KOPT-K1 (cell line): ENCODE measurements at regions not wholly inside any gene's neighbourhood (a gene's known extent, or its start where the extent isn't known, plus 50 kb on each side); places are given as distances from the start of the nearest gene placed in this dataset.

Experiments
- H3K27ac ChIP-seq: fragments of 200-600 bp; sonication (generic); 2 replicates; pipeline ENCODE4 v1.5.1; 2016; ENCODE audit warnings: antibody characterized with exemption, mild to moderate bottlenecking, low read depth, low read length; ENCODE audit not compliant: poor library complexity, severe bottlenecking
- H3K36me3 ChIP-seq: fragments of 200-600 bp; sonication (generic); 2 replicates; pipeline ENCODE4 v1.5.1; 2017; ENCODE audit warnings: antibody characterized with exemption, mild to moderate bottlenecking, low read length, moderate library complexity; ENCODE audit not compliant: insufficient read depth
- H3K9me3 ChIP-seq: fragments of 200-600 bp; sonication (generic); 2 replicates; pipeline ENCODE4 v1.5.1; 2017; ENCODE audit warnings: antibody characterized with exemption, low read length, mild to moderate bottlenecking; ENCODE audit not compliant: insufficient read depth, poor library complexity, severe bottlenecking

DNA sequence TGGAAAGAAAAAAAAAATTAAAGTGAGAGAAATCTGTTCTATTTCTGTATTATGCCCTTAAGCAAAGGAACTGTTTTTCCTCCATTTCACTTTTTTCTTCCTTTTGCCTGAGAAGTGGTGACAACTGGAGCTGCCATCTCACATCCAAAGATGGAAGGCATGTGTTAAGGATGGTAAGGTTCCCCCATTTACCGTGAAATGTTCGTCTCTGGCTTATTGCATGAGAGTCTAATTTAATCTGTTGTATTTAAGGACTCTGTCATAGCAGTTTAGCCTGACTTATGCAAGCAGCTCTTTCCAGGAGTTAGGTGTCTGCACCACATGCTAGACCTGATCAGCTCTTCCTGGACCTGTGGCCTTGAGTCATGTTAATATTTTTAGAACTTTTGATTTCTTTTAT, 389.5 kb upstream of the MAP3K7 start:
- Histone ChIP-seq H3K27ac (no peak overlapping the region), H3K9me3 (no peaks in the 10 kb centered on the region), H3K36me3 (no peaks in the 10 kb centered on the region)

DNA sequence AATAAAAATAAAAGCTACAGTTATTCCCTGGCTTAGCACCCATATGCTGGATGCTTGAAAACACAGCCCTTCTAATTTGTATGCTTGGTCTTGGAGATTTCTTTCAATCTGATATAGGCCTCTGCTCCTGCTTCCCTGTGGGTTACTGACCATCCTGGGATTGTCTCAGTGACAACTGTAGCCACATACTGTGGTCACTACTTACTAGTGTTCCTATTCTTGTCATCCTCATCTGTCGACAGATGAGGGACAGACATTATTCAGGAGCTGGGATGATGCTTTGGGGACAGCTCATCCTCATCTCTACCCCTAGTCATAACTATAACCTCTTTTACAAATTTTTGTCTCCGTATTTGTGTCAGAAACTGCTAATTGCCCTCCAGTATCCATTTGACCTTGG, 388.9 kb upstream of the MAP3K7 start:
- Histone ChIP-seq H3K9me3 (no peaks in the 10 kb centered on the region), H3K36me3 (no peaks in the 10 kb centered on the region), H3K27ac (no peak overlapping the region)

DNA sequence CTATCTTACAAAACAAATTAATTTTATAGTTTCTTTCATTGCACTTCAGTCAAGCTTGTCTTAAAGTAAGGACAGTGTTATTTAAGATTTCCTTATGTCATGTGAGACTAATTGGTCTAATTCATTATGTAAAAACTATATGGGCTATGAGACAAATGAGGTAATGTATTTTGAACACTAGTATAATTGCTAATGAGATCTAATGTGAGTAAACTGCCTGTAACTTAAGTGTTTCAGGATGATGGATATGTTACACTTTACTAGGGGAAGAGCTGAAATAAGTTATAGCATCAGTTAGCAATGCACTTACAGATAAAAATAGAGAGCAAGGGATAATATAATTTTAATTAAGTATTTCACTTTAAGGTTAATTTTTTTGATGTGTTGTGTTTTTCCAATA, 386.3 kb upstream of the MAP3K7 start:
- no peaks in the 10 kb centered on the region for H3K9me3 ChIP-seq
- H3K27ac ChIP-seq: no peak overlapping the region
- H3K36me3 ChIP-seq: no peaks in the 10 kb centered on the region

DNA sequence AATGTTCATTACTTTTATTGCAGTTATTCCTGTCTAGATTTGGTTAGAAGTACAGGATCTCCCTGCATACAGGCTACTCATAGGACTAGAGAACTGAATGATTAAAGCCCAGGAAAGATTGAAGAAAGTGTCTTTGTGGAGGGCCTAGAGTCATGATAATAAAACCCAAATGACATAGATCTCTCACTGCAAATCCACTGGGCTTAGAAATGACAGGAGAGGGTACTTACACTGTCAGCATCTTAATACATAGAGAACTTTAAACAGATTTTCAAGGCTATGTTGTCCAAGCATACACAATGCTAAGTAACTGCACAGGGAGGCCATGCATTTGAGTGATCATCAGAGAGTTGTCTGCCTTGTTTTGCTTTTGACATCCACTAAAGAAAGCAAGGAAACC, 383.8 kb upstream of the MAP3K7 start:
- no peak overlapping the region for H3K27ac ChIP-seq
- no peaks in the 10 kb centered on the region for H3K36me3 ChIP-seq
- H3K9me3 ChIP-seq: no peaks in the 10 kb centered on the region

DNA sequence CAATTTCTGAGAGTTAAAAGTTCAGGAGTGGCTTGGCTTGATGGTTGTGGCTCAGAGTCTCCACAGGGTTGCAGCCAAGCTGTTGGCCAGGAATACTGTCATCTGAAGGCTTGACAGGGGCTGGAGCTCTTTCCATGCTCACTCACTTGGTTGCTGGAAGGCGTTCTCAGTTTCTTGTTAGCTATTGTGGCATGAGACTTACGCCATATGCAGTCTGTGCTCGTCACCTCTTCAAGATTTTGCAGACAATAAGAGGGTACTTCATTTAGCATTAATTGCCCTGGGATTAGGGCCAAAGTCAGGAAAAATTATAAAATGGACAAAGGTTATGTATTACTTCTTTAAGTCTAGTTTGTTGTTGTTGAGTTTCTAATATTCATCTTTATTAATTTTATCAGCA, 380.6 kb upstream of the MAP3K7 start:
- Histone ChIP-seq H3K27ac (no peak overlapping the region), H3K36me3 (no peaks in the 10 kb centered on the region), H3K9me3 (no peaks in the 10 kb centered on the region)

DNA sequence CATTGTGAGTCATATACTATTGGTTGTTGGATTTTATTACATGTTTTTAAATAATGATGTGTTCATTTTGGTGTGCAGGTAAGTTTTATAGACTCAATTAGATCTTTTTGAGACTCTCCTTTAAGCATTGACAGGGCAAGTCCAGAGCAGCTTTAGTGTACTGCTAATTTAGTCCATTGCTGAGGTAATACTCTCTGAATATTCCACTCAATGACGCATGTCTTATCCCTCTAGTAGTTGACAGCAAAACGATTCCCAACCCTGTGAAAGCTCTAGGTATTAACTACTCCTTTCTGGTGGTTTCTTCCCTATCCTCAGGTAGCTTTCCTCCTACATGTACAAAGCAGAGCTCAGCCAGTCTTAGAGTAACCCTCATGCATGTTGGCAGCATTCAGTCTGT, 373.5 kb upstream of the MAP3K7 start:
- Histone ChIP-seq H3K27ac (no peak overlapping the region), H3K36me3 (no peaks in the 10 kb centered on the region), H3K9me3 (no peaks in the 10 kb centered on the region)

DNA sequence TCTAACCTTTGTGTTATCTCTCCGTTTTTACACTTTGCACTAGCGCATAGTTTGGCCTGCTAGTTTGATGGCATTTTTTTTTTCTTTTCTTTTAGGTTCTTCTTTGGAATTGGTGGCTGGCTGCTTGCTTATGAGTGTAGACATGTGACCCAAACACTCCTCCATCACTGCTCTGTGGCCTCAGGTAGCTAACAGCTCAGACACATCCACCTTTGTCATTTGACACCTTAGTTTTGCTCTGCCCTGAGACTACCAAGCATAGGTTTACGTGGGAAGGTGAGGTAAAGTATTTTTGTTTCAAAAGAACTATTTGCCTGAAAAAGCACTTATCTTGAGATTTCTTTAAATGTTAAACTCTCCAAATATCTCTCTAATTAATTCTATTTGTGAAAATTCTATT, 368.4 kb upstream of the MAP3K7 start:
- H3K36me3 ChIP-seq: no peaks in the 10 kb centered on the region
- H3K27ac ChIP-seq: no peak overlapping the region
- no peaks in the 10 kb centered on the region for H3K9me3 ChIP-seq

DNA sequence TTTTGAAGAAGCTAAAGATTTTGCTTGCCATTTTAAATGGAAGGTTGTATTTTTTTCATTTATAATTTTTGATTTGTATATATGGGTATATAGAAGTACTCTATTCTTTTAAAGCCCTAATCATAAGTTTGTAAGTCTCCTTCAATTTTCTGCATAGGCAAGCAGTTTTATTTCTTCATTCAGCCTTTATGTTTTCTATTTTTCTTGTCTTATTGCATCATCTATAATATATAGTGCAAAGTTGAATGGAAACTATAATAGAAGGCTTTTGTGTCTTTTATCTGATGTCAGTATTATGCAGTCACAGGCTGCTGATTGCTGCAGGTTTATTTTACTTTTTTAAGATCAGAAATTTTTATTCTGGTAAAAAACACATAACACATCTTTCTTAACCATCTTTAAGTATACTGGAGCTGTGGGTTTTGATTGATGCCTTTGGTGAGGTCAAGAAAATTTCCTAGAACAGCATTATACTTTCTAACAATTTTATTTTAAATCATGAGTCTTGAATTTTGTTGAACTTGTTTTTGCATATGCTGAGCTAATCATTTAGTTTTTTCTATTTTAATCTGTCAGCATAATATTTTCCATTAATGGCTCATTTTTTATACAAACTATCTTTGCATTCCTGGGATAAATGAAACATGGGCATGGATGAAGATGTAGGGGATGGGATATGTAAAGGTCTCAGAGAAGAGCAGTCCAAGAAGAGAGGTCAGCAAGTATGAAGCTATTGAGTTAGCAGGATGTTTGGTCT, 366.7 kb upstream of the MAP3K7 start:
- no peak overlapping the region for H3K27ac ChIP-seq
- H3K36me3 ChIP-seq: no peaks in the 10 kb centered on the region
- no peaks in the 10 kb centered on the region for H3K9me3 ChIP-seq

DNA sequence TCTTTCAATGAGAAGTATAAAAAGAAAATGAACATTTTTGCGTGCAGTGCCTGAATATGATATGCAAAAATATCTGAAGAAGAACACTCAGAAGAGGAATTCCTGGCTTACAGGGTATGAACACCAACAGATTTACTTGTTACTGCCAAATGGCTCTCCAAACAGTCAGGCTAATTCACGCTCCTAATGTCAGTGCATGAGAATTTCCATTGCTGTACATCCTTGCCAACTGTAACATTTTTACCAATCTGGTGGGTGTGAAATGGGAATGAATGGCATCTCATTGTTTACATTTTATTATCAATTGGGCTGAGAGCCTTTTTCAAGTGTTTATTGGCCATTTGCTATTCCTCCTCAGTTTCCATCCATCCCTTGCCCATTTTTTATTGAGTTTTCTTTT, 365.3 kb upstream of the MAP3K7 start:
- Histone ChIP-seq H3K27ac (no peak overlapping the region), H3K36me3 (no peaks in the 10 kb centered on the region), H3K9me3 (no peaks in the 10 kb centered on the region)

DNA sequence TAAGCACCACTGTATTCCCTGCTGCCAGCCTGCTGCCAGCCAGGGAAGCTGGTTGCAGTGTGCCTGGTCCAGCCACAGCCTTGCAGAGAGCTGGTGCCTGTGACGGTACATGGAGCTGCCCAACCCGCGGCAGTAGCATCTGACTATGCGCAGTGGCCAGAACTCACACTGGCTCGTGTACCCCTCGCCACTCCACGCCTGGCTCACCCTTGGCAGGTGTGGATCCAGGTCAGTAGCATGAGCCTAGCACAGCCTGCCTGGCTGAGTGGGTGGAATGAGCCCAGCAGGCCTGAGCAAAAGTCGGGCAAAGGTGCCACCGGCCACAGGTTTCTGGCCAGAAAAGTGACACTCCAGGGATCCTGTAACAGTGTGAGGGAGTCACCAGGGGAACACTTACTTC, 361.7 kb upstream of the MAP3K7 start:
- Histone ChIP-seq H3K36me3 (no peaks in the 10 kb centered on the region), H3K27ac (no peak overlapping the region), H3K9me3 (no peaks in the 10 kb centered on the region)

DNA sequence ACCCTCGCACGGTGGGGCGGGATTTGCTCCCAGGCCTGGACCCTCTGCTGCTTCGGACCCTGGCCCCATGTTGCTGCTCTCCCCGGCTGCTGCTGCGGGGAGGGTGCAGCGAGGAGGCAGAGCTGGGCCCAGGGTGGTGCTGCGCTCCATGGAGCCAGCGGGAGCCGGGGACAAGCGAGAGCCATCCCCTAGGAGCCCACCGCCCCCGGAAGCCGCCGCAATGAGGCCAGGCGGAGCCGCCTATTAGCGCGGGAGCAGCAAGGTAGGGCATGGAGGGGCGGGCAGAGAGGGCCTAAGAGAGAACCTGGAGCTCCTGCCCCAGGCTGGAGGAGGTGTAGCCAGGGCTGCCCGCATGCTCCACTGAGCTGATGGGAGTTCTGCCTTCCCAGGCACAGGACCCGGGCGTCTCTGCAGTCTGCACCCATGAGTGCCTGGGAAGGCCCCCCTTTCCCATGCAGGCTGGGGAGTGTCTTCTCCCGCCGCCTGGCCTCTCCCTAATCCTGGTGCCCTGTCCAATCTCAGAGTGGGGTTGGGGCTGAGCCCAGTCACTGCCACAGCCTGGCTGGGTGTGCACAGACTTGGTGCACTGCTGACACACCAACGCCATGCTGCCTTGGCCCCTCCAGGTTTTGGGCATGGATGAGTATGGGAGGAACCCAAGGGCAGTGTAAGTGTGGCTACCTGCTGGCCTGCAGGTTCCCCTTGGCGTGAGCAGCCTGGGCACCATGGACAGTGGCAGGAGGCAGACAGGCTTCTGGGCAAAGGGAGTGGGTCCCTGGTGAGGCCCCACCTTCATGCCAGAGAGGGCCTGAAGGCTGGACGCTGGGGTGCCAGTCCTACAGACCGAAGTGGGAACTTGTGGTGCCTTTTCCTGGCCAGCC, 360.6 kb upstream of the MAP3K7 start:
- H3K36me3 ChIP-seq: no peaks in the 10 kb centered on the region

DNA sequence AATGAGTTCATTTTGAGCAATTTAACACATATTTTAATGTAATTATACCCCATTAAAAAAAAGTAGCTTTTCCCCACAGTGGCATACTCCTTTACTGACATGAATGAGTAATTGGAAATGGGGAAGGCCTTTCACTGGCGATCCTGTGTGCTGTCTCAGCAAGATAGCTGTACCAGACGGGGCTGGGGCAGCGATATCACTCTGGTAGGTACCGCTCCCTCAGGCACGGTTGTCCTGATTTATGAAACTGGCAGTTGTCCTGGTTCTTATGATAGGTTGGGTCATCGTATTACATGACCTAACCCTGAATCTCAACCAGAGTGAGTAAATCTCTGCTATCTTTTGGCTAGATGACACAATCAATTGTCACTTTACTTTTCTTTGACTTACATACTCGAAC, 355.0 kb upstream of the MAP3K7 start:
- H3K27ac ChIP-seq: no peak overlapping the region
- H3K9me3 ChIP-seq: no peaks in the 10 kb centered on the region
- H3K36me3 ChIP-seq: no peaks in the 10 kb centered on the region

More for the DNA sequence above, 360.6 kb upstream of the MAP3K7 start:
- Histone ChIP-seq H3K9me3 (no peaks in the 10 kb centered on the region), H3K27ac (no peak overlapping the region)

DNA sequence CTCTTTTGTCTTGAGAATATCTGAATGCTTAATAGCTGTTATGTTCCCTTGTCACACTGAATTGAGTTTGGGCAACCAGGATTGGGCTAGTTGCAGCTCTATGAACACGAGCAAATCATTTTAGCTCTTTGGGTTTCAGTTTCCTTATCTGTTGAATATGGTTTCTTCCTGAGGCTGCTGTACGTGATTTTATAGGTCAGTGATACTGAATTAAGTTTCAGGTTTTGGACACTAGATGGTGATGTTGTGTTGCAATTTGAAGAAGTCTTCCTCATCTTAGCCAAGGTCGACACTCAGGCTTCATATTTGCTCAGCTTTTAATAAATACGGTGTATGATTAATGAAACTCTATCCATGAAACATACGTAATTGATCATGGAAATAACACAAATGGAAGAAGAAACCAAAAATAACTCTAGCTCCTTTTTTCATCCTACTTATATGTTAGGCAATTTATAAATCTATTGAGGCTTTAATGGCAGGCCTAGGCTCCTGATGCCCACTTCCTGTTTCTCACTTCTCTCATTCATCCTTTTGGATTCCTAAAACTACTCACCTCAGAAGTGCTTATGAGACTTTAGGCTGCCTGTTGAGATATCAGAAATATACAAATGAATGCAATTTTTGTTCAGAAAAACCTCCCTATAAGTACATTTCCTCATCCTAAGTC, 354.1 kb upstream of the MAP3K7 start:
- Histone ChIP-seq H3K36me3 (no peaks in the 10 kb centered on the region), H3K9me3 (no peaks in the 10 kb centered on the region), H3K27ac (no peak overlapping the region)

DNA sequence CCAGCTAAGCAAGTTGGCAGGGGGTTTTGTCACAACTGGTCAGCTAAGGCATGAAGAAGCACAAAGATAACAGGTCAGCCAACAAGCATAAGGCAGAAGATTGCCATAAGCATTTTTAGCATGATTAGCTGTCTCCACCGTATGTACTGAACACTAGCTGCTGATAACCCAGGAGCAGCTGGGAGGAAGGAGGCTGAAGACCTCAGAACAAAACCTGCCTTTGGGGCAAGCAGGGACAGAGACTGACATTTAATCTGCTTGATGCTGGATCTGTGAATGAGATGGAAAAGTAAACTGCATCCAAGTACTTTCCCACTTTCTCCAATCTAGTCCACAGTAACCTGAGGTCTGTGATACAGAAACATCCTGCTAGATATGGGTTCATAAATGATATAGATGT, 353.0 kb upstream of the MAP3K7 start:
- Histone ChIP-seq H3K36me3 (no peaks in the 10 kb centered on the region), H3K9me3 (no peaks in the 10 kb centered on the region), H3K27ac (no peak overlapping the region)

DNA sequence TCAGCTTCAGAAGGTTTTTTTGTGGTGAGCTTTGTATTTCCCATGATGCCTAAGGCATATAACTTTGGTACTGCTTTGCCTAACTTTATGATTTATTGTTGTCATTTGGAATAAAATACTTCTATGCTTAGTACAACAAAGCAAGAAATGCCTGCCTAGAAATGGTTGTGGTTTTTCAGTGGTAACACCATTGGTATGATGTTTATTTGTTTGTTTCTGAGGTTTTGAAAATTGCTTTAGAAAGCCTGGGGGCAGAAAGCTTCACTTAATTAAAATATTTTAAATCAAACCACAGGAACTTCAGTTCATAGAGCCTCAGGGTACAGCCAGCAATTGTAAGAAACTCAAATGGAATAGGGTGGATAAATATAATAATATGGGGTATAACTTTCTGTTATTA, 351.2 kb upstream of the MAP3K7 start:
- Histone ChIP-seq H3K9me3 (no peaks in the 10 kb centered on the region), H3K36me3 (no peaks in the 10 kb centered on the region), H3K27ac (no peak overlapping the region)
